Heart left ventricle (tissue), 13 donors: ENCODE measurements at regions not wholly inside any gene's neighbourhood (a gene's known extent, or its start where the extent isn't known, plus 50 kb on each side); places are given as distances from the start of the nearest gene placed in this dataset.

ENCODE experiments used
- CTCF ChIP-seq, 12 donors: fragments of 200-600 bp; sonication (generic) in 4 of 12; IDR thresholded peaks; one replicate each; pipeline versions ENCODE4 v1.5.0 to v1.8.0; 2018 to 2022; ENCODE audit warnings: antibody characterized with exemption in 12 of 12, mild to moderate bottlenecking in 5 of 12
- POLR2A ChIP-seq, 2 donors: fragments of 450-650 bp; IDR thresholded peaks; one replicate each; pipeline ENCODE4 v1.6.1; 2017; ENCODE audit warnings: antibody characterized with exemption in 2 of 2, mild to moderate bottlenecking in 2 of 2, moderate library complexity in 2 of 2
- donor health status: ischemic (EF 13 %, LVEDD 7.1; RV severe dilation, severe dysfunction).
- donor health status: DM: no; HTN: yes; CAD: no.
- donor health status: DM: no; HTN: no; CAD: no.
- donor health status: ischemic (EF 25% LVEDD 6.9; RV normal size, moderate dysfunction).
- donor health status: ischemic (EF 25% LVEDD 5.7; RV mildly dilated, moderate dysfunction).
- donor health status: ischemic (EF 35%, LVEDD 5.7; RV mildly dilated, moderate dysfunction).
- donor health status: nonischemic (EF 11% LVEDD 7.7; RV severe dilation, severe dysfunction).
- donor health status: DM: yes; HTN: yes; CAD: no.
- donor health status: PGD.
- donor health status: ischemic (EF 29% LVEDD 5.4; RV normal size, mild dysfunction).
- donor health status: nonischemic (EF 23%, LVEDD 6.1; RV moderate dilation, normal function).

DNA sequence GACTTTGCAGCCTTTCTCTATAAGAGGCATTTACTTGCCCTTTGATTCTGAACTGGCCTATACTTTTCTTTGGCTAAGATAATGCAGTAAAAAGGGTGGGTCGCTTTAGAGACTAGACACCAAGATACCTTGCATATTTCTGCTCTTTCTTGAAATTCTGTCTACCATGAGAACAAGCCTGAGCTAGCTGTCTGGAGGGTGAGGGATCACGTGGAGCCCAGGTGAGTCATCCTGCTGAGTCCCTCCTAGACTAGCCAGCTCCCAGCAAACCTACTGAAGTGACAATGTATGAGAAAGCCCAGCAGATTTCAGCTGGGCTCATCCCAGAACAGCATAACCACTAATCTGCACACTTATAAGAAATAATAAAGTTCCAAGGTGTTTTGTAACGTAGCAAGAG, 408.0 kb upstream of the KAZN start:
- TF ChIP-seq CTCF (IDR thresholded peaks at IDR 0.05) (no peak), POLR2A (IDR thresholded peaks at IDR 0.05) (no peak)
